ENCODE measurements at regions not wholly inside any gene's neighbourhood (a gene's known extent, or its start where the extent isn't known, plus 50 kb on each side); places are given as distances from the start of the nearest gene placed in this dataset.

DNA sequence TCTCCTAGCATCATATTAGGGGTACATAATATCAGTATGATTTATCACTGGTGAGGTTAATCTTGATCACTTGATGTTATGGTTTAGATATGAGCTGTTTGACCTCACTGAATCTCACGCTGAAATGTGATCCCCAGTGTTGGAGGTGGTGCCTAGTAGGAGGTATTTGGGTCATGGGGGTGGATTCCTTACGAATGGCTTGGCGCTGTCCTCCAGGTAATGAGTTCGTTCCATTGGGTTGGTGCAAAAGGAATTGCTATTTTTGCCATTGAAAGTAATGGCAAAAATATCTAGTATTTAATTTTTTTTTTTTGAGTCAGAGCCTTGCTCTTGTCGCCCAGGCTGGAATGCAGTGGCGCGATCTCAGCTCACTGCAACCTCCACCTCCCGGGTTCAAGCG lies 326.3 kb downstream of the AASDHPPT start:
- Histone ChIP-seq H3K23me2 (ENCODE audit: insufficient read length, low read depth, low read length, poor library complexity, severe bottlenecking) (no peaks in the 10 kb centered on the region), H3K9ac (ENCODE audit: extremely low read depth, insufficient read length, low read length) (no peak overlapping the region), H3K27ac (ENCODE audit: insufficient read length, low read depth, low read length) (no peak overlapping the region), H3K79me1 (ENCODE audit: insufficient read depth, low read depth, low read length, poor library complexity, severe bottlenecking) (no peaks in the 10 kb centered on the region), H2BK15ac (ENCODE audit: low read depth, low read length) (no peak overlapping the region), H3K4ac (ENCODE audit: low read depth, low read length) (no peak overlapping the region), H3K27me3 (ENCODE audit: insufficient read depth, low read length) (no peaks in the 10 kb centered on the region), H3K23ac (ENCODE audit: insufficient read length, low read depth, low read length) (no peak overlapping the region), H2BK12ac (ENCODE audit: insufficient read length, low read depth, low read length) (no peak overlapping the region), H4K91ac (ENCODE audit: insufficient read length, low read depth, low read length) (no peak overlapping the region), H3K14ac (ENCODE audit: insufficient read depth, low read length) (no peak overlapping the region), H3K4me1 (ENCODE audit: insufficient read depth, low read length) (no peaks in the 10 kb centered on the region), H2BK5ac (ENCODE audit: insufficient read length, low read length) (no peak overlapping the region), H3K18ac (ENCODE audit: insufficient read length, low read depth, low read length) (no peak overlapping the region), H3K4me2 (ENCODE audit: insufficient read depth, insufficient read length, low read length) (no peak overlapping the region), H3K9me3 (ENCODE audit: control insufficient read depth, low read depth, low read length) (no peaks in the 10 kb centered on the region), H2AK5ac (ENCODE audit: insufficient read length, low read length) (no peak overlapping the region), H2BK120ac (ENCODE audit: low read depth, low read length, poor library complexity, severe bottlenecking) (no peak overlapping the region), H4K20me1 (ENCODE audit: control insufficient read depth, insufficient read depth, insufficient read length) (no peaks in the 10 kb centered on the region), H3K56ac (ENCODE audit: insufficient read length, low read depth, low read length) (no peak overlapping the region), H3T11ph (ENCODE audit: low read length) (no peak overlapping the region), H2AFZ (ENCODE audit: low read length) (no peak overlapping the region), H4K5ac (ENCODE audit: insufficient read length, low read depth, low read length) (no peak overlapping the region), H2BK20ac (ENCODE audit: low read depth, low read length, poor library complexity, severe bottlenecking) (no peak overlapping the region), H4K8ac (replicated peaks; ENCODE audit: insufficient read length, low read depth, low read length) (no peak overlapping the region), H3K79me2 (ENCODE audit: insufficient read depth, low read length) (no peaks in the 10 kb centered on the region)
- Mint-ChIP-seq H3K9me3 (no peaks in the 10 kb centered on the region; a peak in 2 of 5 replicates), H3K4me3 (no peak overlapping the region), H3K27ac (no peak overlapping the region), H3K36me3 (ENCODE audit: insufficient read depth in 1 of 3, low read depth in 3 of 3) (no peaks in the 10 kb centered on the region), H3K27me3 (ENCODE audit: low read depth) (no peaks in the 10 kb centered on the region), H3K4me1 (peaks cover 0 to 11% of the 10 kb centered on the region in 2 experiments; a peak in 2 of 4 replicates)
- DNase-seq: no peak
- TF ChIP-seq, protein P1, sequence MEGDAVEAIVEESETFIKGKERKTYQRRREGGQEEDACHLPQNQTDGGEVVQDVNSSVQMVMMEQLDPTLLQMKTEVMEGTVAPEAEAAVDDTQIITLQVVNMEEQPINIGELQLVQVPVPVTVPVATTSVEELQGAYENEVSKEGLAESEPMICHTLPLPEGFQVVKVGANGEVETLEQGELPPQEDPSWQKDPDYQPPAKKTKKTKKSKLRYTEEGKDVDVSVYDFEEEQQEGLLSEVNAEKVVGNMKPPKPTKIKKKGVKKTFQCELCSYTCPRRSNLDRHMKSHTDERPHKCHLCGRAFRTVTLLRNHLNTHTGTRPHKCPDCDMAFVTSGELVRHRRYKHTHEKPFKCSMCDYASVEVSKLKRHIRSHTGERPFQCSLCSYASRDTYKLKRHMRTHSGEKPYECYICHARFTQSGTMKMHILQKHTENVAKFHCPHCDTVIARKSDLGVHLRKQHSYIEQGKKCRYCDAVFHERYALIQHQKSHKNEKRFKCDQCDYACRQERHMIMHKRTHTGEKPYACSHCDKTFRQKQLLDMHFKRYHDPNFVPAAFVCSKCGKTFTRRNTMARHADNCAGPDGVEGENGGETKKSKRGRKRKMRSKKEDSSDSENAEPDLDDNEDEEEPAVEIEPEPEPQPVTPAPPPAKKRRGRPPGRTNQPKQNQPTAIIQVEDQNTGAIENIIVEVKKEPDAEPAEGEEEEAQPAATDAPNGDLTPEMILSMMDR (conservative IDR thresholded peaks at IDR 0.05): no peak
- no CpG with 5 or more reads among the region's 9 CpGs for WGBS (ENCODE audit: extremely low coverage, insufficient read length, low lambda C conversion rate)

Measured in H9 (cell line).